NCI-H226 (cell line): ENCODE measurements at regions not wholly inside any gene's neighbourhood (a gene's known extent, or its start where the extent isn't known, plus 50 kb on each side); places are given as distances from the start of the nearest gene placed in this dataset.
"Not testable (repeated sequence)": the region's sequence is repeated elsewhere in the genome, so short reads cannot be mapped to it uniquely, and the experiment has no call there.

Experiments used
- DNase-seq: peaks from one replicate; pipeline ENCODE4 v3.0.0-alpha.2; 2015

DNA sequence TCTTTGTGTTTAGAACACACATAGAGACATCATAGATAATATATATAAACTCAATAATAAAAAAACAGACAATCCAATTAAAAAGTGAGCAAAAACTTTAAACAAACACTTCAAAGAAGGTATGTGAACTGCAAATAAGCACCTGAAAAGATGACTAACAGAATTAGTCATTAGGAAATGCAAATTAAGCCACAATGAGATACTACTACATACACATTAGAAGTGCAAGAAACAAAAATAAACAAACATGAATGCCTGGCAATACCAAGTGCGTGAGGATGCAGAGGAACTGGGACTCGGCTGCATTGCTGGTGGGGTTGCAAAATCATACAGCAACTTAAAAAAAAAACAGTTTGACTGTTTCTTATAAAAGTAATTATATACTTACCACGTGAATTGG lies 799.0 kb downstream of the KCNJ2 start:
- no peak for DNase-seq

DNA sequence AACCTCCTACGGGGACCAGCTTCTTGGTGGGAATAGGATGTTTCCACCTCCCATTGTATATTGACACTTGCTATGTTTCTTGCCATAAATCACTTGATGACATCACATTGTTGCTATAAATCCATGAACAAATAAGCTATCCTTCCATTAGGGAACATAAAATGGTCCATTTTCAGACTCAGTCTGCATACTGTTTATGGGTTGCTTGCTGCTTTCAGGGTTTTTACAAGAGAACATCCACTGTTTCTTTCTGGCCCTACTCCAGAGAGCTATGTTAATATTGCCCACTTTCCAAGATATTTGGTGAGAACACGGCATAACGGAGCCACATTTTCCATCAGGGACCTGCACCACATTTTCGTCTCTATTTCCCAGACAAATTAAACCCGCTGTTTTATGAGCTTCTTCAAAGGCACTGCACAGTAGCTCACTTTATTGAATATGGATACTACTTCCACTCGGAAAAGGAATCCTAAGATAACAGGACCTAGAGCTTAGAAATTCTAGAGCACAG lies 800.2 kb downstream of the KCNJ2 start:
- no peak for DNase-seq

DNA sequence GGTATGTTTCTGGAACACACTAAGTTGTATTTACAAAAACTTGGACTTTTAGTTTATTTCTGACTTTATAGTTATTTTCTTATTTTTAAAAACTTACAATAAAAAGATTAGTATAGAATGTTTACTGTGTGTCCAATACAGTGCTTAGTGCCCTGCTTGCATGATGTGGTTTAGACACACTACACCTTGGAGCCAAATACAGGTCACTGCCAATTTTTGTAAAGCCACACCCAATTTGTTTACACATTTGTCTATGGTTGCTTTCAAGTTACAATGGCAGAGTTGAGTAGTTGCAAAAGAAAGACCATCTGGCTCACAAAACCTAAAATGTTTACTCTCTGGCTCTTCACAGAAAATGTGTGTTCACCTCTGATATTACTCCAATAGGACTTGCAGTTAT lies 807.1 kb downstream of the KCNJ2 start:
- DNase-seq: no peak

GRCh38 chr17:70984873-70985272 lies 815.5 kb downstream of the KCNJ2 start:
- DNase-seq: no peak

GRCh38 chr17:70987867-70988340 lies 818.6 kb downstream of the KCNJ2 start:
- DNase-seq: no peak

- no peak for DNase-seq
These were observed 819.3 kb downstream of the KCNJ2 start for GRCh38 chr17:70988622-70989021.

GRCh38 chr17:70989280-70989679 lies 819.9 kb downstream of the KCNJ2 start:
- DNase-seq: no peak

- no peak for DNase-seq
These were observed 824.9 kb downstream of the KCNJ2 start for GRCh38 chr17:70994194-70994593.

GRCh38 chr17:70995997-70996396 lies 826.7 kb downstream of the KCNJ2 start:
- no peak for DNase-seq

DNA sequence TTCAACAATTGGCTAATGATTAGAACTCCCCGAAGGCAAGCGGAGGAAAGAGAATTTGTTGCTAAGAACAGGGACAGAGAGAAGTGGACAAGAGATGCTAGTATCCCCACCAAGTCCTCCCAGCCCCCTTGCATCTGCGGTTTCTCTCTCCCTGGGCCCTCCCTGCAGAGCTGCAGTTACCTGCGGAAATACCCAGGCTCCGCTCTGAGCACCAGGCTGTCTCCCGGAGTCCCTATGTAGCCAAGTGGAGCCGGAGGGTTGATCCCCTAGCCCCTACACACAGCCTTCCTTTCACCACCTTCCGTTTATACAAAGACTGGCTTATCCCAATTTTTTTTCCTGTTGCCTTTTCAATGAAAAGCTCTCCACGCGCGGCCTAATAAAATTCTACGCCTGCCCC lies 834.4 kb downstream of the KCNJ2 start:
- no peak for DNase-seq

DNA sequence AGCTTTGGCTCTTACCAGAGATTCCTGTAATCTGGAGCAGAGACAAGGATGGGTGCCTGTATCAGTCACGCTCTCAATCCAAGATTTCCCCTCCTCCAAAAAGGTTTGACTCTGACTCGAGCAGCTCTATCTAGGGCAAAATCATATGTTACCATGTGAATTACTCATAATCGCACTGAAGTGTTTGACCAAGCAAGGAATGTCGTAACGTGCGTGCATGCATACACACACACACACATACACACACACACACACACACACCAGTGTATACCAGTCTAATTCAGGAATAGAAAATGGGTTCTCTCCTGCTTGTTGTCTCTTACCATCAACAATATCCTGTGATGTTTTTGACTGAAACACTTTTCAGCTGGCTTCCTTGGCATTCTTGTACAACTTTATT lies 835.1 kb downstream of the KCNJ2 start:
- no peak for DNase-seq

DNA sequence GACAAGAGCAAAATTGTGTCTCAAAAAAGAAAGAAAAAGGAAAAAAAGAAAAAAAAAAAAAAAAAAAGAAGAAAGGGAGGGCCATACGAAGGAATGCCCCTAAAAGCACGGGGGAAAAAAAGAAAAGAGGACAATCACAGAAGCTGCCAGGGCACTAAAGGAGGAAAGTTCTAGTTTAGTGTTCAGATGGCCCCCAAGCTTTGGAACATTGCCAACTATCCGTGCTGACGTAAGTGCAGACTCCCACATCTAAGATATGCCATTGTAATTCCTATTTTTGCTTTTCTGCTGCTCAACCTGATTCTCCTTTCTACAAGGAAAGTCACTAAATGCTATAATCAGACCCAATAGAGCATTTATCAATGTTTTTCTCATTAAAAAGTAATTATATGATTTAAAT lies 842.1 kb downstream of the KCNJ2 start:
- DNase-seq: no peak

DNA sequence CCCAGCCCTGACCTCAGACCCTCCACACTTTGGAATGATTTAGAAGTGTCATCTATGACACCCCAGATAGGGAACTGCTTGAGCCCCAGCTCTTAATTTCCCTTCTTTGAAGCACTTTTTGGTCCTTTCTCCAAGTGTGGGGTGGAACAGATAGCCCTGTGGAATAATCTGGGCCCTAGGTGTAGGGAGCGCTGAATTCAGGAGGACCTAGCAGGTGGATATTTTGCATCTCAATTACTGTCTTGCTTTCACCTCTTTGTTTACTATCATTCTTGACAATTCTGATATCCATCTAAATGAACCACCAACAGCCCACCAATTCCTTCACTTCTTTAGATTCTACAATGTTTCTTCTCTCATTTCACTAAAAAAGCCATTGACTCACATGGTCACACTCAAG lies 850.4 kb downstream of the KCNJ2 start:
- DNase-seq: no peak

DNA sequence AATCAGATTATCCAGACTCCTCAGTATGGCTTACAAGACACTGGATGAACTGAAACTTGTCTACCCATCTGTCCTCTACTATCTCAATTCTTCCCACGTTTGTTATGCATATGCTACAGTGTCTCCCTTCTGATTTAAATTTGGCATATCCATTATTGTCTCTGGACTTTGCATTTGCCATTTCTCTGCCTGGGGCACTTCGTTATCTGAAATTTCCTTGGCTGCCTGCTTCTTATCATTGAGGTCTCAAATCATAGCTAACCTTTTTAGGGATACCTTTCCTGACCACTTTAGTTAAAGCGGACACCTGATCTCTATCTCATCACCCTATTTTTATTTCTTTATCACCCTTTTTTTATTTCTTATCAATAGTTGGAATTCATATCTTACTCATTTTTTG lies 853.4 kb downstream of the KCNJ2 start:
- no peak for DNase-seq

DNA sequence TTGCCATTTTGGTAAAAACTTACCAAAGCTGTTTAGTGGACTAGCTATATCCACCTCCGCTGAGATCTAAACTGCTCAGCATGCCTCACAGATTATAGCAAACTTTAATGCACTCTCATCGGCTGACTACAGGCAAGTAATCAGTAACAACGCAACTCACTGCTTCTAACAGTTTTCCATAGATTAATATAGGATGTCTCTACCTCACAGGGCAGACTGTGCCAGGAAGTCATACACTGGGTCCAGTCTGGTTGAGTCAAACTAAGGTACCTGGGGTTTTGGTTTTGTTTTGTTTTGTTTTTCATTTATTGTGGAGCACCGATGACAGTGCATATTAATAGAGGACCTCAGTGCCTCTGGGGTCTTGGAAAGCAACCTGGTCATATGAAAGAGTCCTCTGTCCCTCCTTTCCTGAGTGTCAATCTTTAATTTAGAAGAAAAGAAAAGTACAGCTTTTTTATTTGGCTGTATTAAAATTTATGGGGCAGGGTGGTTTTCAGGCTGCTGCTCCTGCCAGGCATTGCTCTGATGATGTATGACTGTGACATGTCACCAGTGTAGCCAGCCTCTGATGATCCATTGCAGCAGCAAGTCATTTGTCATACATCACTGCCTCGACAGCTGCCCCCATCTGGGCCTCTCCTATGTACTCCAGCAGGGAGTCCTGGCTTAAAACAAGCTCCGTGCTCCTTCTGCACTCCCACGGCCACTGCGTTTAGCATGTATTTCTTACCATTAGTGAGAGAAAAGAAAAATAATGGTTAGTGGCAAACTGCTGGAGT lies 854.1 kb downstream of the KCNJ2 start:
- no peak for DNase-seq

- DNase-seq: no peak
These were observed 854.8 kb downstream of the KCNJ2 start for GRCh38 chr17:71024172-71024571.

GRCh38 chr17:71024969-71025368 lies 855.6 kb downstream of the KCNJ2 start:
- DNase-seq: no peak

- no peak for DNase-seq
These were observed 859.9 kb downstream of the KCNJ2 start for GRCh38 chr17:71029246-71029645.

DNA sequence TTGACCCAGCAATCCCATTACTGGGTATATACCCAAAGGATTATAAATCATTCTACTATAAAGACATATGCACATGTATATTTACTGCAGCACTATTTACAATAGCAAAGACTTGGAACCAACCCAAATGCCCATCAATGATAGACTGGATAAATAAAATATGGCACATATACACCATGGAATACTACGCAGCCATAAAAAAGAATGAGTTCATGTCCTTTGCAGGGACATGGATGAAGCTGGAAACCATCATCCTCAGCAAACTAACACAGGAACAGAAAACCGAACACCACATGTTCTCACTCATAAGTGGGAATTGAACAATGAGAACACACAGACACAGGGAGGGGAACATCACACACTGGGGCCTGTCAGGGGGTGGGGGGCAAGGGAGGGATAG lies 862.0 kb downstream of the KCNJ2 start:
- not testable (repeated sequence) for DNase-seq

DNA sequence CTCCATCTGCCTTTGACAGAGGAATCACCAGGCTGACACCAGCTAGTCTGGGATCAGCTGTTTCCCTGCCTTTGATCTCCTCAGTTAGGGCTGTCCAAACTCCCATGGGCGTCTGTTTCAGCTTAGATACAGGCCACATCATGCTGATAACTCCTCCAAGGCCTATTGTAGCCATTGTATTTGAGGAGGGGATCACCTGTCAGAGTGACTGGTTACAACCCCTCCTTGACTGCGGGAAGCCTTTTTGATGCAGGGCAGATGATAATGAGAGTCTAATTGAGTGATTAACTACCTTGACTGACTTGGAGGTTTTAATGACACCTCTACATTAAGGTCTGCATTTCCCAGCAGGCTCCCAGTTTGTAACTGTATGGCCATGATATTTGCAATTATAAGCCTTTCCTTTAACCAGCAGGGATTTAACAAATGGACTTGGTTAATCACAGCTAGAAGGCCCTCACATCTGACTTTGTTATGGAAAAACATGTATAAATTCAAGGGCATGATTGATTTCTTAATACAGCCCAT lies 863.5 kb downstream of the KCNJ2 start:
- DNase-seq: no peak

DNA sequence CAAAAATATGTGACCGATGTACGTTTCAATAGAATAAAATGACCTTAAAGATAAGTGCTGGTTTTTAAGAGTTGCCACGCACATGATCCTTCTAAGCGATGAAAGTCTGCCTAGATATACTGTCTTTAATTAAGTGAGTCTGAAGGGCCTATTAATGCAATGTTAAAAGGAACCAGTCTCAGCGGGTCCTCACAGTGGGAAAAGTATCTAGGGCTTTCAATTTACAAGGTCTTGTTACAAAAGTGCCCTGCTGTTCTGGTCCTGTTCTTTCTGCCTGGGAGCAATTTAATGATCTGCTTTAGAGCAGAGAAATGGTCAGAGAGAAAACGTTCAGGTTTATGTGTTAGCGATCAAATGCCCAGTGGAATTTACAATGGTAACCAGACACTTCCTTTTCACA lies 864.0 kb downstream of the KCNJ2 start:
- DNase-seq: no peak

DNA sequence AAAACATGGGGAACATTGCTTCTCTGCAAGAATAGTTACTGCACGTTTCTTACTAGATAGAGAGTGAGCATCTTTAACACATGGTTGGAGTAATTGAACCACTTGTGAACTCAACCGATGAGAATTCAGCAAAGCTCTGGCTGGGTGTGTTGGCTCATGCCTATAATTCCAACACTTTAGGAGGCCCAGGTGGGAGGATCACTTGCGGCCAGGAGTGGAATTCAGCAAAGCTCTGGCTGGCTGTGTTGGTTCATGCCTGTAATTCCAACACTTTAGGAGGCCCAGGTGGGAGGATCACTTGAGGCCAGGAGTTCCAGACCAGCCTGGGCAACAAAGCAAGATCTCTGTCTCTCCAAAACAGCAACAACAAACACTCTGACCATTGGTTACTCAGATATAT lies 865.9 kb downstream of the KCNJ2 start:
- DNase-seq: no peak

GRCh38 chr17:71037386-71037785 lies 868.1 kb downstream of the KCNJ2 start:
- DNase-seq: no peak

GRCh38 chr17:71039391-71039790 lies 870.1 kb downstream of the KCNJ2 start:
- no peak for DNase-seq

DNA sequence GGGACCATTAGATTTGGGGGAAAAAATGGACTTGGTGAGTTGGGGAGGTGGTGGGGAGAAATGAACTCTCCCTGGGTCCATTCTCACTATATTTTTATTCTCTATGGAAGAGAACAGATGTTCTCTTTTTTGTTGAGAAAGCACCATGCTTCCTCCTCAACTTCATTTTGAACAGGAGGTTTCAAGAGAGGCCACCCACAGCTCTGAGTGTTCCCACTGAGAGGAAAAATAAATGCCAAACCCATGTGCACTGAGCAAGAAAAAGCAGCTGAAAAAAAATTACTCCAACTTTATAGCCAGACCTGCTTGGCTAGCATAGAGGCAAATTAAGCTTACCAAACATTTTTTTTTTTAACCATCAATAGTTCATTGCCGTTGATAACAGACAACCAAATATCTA lies 883.6 kb downstream of the KCNJ2 start:
- no peak for DNase-seq
